ENCODE measurements at regions not wholly inside any gene's neighbourhood (a gene's known extent, or its start where the extent isn't known, plus 50 kb on each side); places are given as distances from the start of the nearest gene placed in this dataset.
"Not testable (repeated sequence)": the region's sequence is repeated elsewhere in the genome, so short reads cannot be mapped to it uniquely, and the experiment has no call there.

GRCh38 chrX:45845142-45845541, 644.5 kb upstream of the DIPK2B start:
- no peak for DNase-seq (ENCODE audit: low read depth in 2 of 3, low spot score in 2 of 3)

DNA sequence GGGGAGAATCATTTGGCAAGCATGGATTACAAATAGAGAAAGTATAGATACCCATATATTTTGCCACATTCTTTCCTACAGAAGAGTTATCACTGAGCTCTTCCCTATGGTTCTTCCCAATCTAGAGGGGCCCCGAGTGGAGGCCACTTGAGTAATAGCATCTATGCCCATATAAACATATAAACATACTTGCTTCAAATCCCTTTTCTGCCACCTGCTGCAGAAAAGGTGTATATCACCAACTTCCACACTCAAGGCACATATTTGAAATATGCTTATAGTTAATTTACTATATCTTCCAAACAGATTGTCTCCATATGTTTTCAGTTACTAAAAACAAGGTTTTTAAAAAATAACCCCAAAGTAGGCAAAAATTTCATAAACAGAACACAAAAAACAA, 642.8 kb upstream of the DIPK2B start:
- peak in 2 of 3 donors; percentile 25 to 47 for DNase-seq (ENCODE audit: low read depth in 2 of 3, low spot score in 2 of 3)

- DNase-seq (ENCODE audit: low read depth in 2 of 3, low spot score in 2 of 3): no peak
These were observed 642.2 kb upstream of the DIPK2B start for GRCh38 chrX:45842926-45843315.

- DNase-seq (ENCODE audit: low read depth in 2 of 3, low spot score in 2 of 3): no peak
These were observed 641.7 kb upstream of the DIPK2B start for GRCh38 chrX:45842207-45842925.

- no peak for DNase-seq (ENCODE audit: low read depth in 2 of 3, low spot score in 2 of 3)
These were observed 639.8 kb upstream of the DIPK2B start for GRCh38 chrX:45840411-45840950.

DNA sequence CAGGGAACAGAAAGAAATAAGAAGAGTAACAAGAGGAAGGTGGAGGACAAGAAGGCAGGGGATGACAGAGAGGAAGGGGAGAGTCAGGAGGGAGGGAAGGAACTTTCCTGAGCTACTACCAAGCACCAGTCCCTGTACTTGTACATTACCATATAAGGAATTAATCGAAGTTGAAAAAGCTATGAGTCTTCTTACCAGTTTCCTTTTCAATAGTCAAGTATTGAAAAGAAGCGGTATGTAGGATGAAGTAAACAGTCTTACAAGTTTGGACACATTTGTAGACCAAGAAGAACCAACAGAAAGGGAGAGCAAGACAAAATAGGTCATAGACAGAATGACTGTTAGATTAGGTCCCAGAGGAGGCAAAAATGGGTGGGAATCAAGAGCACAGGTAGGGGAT, 629.7 kb upstream of the DIPK2B start:
- no peak for DNase-seq (ENCODE audit: low read depth in 2 of 3, low spot score in 2 of 3)

DNA sequence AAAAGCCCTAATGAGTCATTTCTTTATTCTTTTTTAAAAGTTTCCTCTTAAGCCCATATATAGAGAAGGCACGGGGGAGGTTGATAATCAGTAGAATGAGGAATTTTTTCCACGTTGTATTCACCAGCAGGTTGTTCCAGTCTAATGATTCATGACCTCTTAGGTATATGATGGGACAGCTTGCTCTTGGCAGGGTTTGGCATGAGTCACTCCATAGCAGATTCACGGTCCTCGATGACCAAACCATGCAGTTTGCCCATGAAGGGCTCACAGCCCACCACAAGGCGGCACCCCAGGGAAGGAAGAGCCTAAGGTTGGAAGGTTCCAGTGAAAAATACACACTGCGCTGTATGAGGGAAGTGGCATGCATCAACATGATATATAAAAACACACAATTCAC, 623.8 kb upstream of the DIPK2B start:
- DNase-seq (ENCODE audit: low read depth in 2 of 3, low spot score in 2 of 3): peak in 2 of 3 donors; percentile 40 to 55

- DNase-seq (ENCODE audit: low read depth in 2 of 3, low spot score in 2 of 3): no peak
These were observed 622.9 kb upstream of the DIPK2B start for GRCh38 chrX:45823536-45823935.

GRCh38 chrX:45822124-45822523, 621.4 kb upstream of the DIPK2B start:
- DNase-seq (ENCODE audit: low read depth in 2 of 3, low spot score in 2 of 3): no peak

DNA sequence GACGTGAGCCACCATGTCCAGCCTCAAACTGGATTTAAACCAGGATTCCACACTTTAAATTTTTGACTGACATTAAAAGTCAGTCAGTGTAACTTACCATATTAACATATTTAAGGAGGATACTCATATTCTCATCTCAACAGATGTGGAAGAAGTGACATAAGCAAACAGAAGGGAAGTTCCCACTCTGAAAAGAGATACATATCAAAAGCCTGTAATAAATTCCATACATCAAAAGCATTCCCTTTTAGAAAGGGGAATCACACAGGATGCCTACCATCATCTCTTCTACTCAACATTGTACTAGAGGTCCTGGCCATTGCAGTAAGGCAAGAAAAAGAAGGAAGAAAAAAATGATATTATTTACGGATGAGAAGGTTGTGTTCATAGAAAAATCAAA, 618.2 kb upstream of the DIPK2B start:
- no peak for DNase-seq (ENCODE audit: low read depth in 2 of 3, low spot score in 2 of 3)

- no peak for DNase-seq (ENCODE audit: low read depth in 2 of 3, low spot score in 2 of 3)
These were observed 614.8 kb upstream of the DIPK2B start for GRCh38 chrX:45815441-45815840.

DNA sequence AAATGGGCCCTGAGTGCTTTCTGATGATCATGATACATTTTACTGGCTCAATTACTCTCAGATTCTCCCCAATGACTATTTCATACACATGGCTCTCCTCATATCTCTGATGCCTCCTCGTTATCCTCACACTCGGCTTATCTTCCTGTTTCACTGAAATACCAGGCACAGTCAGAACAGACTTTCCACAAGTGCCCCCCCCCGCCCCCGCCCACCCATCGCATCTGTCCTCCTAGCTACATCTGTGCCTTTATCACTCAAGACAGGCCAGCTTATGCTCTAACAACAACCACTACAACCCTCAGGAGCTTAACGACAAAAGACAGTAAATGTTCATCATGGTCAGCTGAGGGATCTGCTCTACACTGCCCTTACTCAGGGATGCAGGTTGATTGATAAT, 610.6 kb upstream of the DIPK2B start:
- no peak for DNase-seq (ENCODE audit: low read depth in 2 of 3, low spot score in 2 of 3)

GRCh38 chrX:45807572-45808425, 607.1 kb upstream of the DIPK2B start:
- peak in 1 of 3 donors; percentile 55 for DNase-seq (ENCODE audit: low read depth in 2 of 3, low spot score in 2 of 3)

DNA sequence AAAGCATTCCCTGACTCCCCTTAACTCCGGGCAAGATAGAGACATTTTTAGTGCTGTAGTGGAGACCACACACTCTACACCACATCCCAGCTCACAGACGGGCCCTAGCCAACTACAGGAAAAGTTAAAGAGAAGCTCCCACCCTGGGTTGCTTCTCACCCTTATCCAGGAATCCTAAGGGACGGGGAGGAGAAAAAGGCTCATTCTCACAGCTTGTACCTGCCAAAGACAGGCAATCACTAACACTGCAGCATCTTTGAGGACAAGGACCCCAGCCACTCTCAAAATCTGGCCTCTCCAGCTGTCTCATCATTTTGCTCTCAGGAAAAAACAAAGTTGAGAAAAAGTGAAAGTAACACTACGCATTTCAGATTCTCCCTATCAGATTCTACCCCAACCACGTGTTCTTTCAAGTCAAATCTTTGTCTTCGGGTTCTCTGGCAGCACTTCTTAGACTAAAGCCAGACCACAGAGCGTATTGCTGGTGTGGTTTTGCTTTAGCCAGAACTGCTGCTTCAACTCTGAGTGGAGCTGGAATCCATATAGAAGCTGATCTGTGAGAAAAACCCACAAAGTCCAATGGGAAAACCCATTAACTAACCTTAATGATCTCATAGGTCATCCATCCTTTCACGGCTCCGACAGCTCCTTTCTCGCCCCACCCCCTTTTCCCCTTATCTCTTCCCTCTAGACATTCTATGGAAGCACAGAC, 605.9 kb upstream of the DIPK2B start:
- DNase-seq (ENCODE audit: low read depth in 2 of 3, low spot score in 2 of 3): peak; percentile 37 to 81 (median 51)

DNA sequence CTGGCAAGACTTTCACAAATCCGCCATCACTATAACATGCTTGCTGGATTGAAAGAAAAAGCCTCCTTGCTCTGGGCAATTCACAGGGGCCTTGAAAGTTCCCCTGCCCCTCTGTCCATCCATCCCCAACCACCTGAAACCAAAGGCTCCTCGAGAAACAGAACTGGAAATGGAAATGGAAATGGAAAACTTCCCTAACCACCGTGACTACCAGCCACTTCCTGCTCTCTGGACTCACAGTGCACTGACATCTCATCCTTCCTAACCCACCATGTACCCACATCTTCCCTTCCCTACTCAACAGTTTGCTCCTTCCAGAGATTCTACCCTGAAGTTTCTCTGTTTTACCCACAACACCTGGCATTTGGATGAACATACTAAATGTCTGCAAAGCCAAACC, 603.6 kb upstream of the DIPK2B start:
- no peak for DNase-seq (ENCODE audit: low read depth in 2 of 3, low spot score in 2 of 3)

GRCh38 chrX:45803383-45803921, 602.8 kb upstream of the DIPK2B start:
- DNase-seq (ENCODE audit: low read depth in 2 of 3, low spot score in 2 of 3): peak in 2 of 3 donors; percentile 51 to 68

DNA sequence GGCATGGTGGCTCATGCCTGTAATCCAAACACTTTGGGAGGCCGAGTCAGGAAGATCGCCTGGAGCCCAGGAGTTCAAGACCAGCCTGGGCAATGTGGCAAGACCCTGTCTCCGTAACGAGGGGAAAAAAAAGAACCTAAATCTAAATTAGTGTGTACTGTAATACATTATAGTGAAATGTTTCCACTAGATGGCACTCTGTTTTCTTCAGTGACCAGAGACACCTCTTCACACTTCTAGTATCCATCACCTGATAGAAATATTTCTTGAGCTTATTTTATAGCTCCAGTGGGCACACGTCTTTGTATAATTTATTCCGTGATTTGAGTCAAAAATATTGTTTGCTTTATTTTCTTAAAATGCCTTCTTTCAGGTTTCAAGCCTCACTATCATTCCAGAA, 600.9 kb upstream of the DIPK2B start:
- peak in 1 of 3 donors; percentile 51 for DNase-seq (ENCODE audit: low read depth in 2 of 3, low spot score in 2 of 3)

GRCh38 chrX:45800746-45801453, 600.2 kb upstream of the DIPK2B start:
- not testable (repeated sequence) for DNase-seq (ENCODE audit: low read depth in 2 of 3, low spot score in 2 of 3)

DNA sequence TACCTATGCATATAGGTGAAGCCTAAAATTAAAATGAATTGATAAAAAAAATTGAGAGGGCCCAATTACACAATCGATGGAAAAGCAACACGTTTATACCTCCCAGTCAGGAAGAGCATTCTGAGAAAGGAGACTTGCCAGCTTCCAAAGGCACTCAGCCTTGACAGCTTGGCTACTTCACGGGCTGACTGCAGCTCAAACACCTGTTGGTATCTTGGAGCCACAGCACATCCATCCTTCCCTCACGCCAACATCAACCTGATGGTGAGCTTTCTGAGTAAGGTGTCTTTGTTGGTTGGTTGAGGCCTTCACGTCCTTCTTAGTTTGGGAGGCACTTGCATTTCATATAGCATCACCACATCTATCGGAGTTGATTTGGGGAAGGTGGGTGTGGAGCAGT, 598.9 kb upstream of the DIPK2B start:
- DNase-seq (ENCODE audit: low read depth in 2 of 3, low spot score in 2 of 3): no peak

- no peak for DNase-seq (ENCODE audit: low read depth in 2 of 3, low spot score in 2 of 3)
These were observed 594.9 kb upstream of the DIPK2B start for GRCh38 chrX:45795546-45795945.

Data from hematopoietic multipotent progenitor cell (in vitro differentiated cells).